ENCODE measurements at regions not wholly inside any gene's neighbourhood (a gene's known extent, or its start where the extent isn't known, plus 50 kb on each side); places are given as distances from the start of the nearest gene placed in this dataset.
"Not testable (repeated sequence)": the region's sequence is repeated elsewhere in the genome, so short reads cannot be mapped to it uniquely, and the experiment has no call there.

- no peaks in the 10 kb centered on the region for H3K9me3 ChIP-seq
- H3K27ac ChIP-seq (ENCODE audit: low read depth in 2 of 2, low read length in 1 of 2) = peak overlapping the region in 1 of 2 experiments; percentile 2; a peak in 2 of 4 replicates
- no peak overlapping the region for H3K4me2 ChIP-seq
- 53% methylated on average over 1 of the region's 1 CpG for WGBS (ENCODE audit: low lambda C conversion rate)
- TF ChIP-seq TCF12 (IDR thresholded peaks at IDR 0.05) (peak; percentile 57), FOXM1 (IDR thresholded peaks at IDR 0.05; ENCODE audit: low read depth) (no peak), PBX3 (IDR thresholded peaks at IDR 0.05) (peak; percentile 63)
- POLR2A ChIA-PET = no interaction called here
- H4K20me1 ChIP-seq (ENCODE audit: insufficient read depth) = no peaks in the 10 kb centered on the region
- H3K4me3 ChIP-seq (ENCODE audit: low read depth in 2 of 2, low read length in 1 of 2) = no peak overlapping the region
- no peaks in the 10 kb centered on the region for H3K9me2 ChIP-seq
- no peak overlapping the region for H3K9ac ChIP-seq
- CTCF ChIA-PET = no interaction called here
- no peaks in the 10 kb centered on the region for H3K79me2 ChIP-seq (ENCODE audit: insufficient read depth)
- H3F3A ChIP-seq (replicated peaks; ENCODE audit: insufficient read depth) = no peaks in the 10 kb centered on the region
- H3K27me3 ChIP-seq (ENCODE audit: insufficient read depth) = no peaks in the 10 kb centered on the region
- DNase-seq = no peak
- H2AFZ ChIP-seq (ENCODE audit: low read depth) = no peak overlapping the region
- peaks cover 0 to 25% of the 10 kb centered on the region in 2 experiments; a peak in 2 of 4 replicates for H3K4me1 ChIP-seq (ENCODE audit: control insufficient read depth in 1 of 2, insufficient read depth in 2 of 2, low read depth in 1 of 2, low read length in 1 of 2)
- no peaks in the 10 kb centered on the region for H3K36me3 ChIP-seq (replicated peaks in 1 of 2; ENCODE audit: control insufficient read depth in 1 of 2, insufficient read depth in 2 of 2, low read length in 1 of 2)
Measured at GRCh38 chr9:115850548-115851304, 302.9 kb upstream of the PAPPA start.

- no peak for TF ChIP-seq ELF1 (IDR thresholded peaks at IDR 0.05)
- peak; percentile 72 for TF ChIP-seq TEAD4 (IDR thresholded peaks at IDR 0.05; ENCODE audit: borderline replicate concordance, insufficient read depth)
- no peak for TF ChIP-seq MEF2A (IDR thresholded peaks at IDR 0.05; ENCODE audit: borderline replicate concordance, low read depth)
- no peak for TF ChIP-seq ZBTB33 (IDR thresholded peaks at IDR 0.05; ENCODE audit: borderline replicate concordance, low read depth)
- no peak for TF ChIP-seq MXI1 (IDR thresholded peaks at IDR 0.05; ENCODE audit: low read depth, low read length)
- TF ChIP-seq JUND (IDR thresholded peaks at IDR 0.05) = 0 out of 2 replicates have a peak, but pooled peaks have one; percentile 15
- TF ChIP-seq, protein P1, sequence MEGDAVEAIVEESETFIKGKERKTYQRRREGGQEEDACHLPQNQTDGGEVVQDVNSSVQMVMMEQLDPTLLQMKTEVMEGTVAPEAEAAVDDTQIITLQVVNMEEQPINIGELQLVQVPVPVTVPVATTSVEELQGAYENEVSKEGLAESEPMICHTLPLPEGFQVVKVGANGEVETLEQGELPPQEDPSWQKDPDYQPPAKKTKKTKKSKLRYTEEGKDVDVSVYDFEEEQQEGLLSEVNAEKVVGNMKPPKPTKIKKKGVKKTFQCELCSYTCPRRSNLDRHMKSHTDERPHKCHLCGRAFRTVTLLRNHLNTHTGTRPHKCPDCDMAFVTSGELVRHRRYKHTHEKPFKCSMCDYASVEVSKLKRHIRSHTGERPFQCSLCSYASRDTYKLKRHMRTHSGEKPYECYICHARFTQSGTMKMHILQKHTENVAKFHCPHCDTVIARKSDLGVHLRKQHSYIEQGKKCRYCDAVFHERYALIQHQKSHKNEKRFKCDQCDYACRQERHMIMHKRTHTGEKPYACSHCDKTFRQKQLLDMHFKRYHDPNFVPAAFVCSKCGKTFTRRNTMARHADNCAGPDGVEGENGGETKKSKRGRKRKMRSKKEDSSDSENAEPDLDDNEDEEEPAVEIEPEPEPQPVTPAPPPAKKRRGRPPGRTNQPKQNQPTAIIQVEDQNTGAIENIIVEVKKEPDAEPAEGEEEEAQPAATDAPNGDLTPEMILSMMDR (IDR thresholded peaks at IDR 0.05) = no peak
- no peak for TF ChIP-seq SIN3A (IDR thresholded peaks at IDR 0.05; ENCODE audit: borderline replicate concordance, low read depth, low read length)
- H3K9me2 ChIP-seq = no peaks in the 10 kb centered on the region
- H3K9me3 ChIP-seq = no peaks in the 10 kb centered on the region
- H3K79me2 ChIP-seq (ENCODE audit: insufficient read depth) = no peaks in the 10 kb centered on the region
- no peaks in the 10 kb centered on the region for H3K36me3 ChIP-seq (replicated peaks in 1 of 2; ENCODE audit: control insufficient read depth in 1 of 2, insufficient read depth in 2 of 2, low read length in 1 of 2)
- H2AFZ ChIP-seq (ENCODE audit: low read depth) = peak overlapping the region; percentile 43; the same call in 1 of the 2 replicates
- no peak for DNase-seq
- H3K4me3 ChIP-seq (ENCODE audit: low read depth in 2 of 2, low read length in 1 of 2) = no peak overlapping the region
- H3K4me1 ChIP-seq (ENCODE audit: control insufficient read depth in 1 of 2, insufficient read depth in 2 of 2, low read depth in 1 of 2, low read length in 1 of 2) = peaks cover 0 to 19% of the 10 kb centered on the region in 2 experiments; a peak in 2 of 4 replicates
- peaks cover 5% of the 10 kb centered on the region for H3F3A ChIP-seq (replicated peaks; ENCODE audit: insufficient read depth)
- no peak overlapping the region for H3K9ac ChIP-seq
- ChIA-PET CTCF (interaction anchor here (0.5 to 0.9 kb wide), 2 partner anchors 262 to 294 kb away, joined by 3 read pairs; no protein-coding TSS in a partner anchor), POLR2A (no interaction called here)
- no peak overlapping the region for H3K4me2 ChIP-seq
- H3K27ac ChIP-seq (ENCODE audit: low read depth in 2 of 2, low read length in 1 of 2) = no peak overlapping the region; a peak in 1 of 4 replicates
- no peaks in the 10 kb centered on the region for H4K20me1 ChIP-seq (ENCODE audit: insufficient read depth)
- no peaks in the 10 kb centered on the region for H3K27me3 ChIP-seq (ENCODE audit: insufficient read depth)
Measured at GRCh38 chr9:115855458-115856133, 298.0 kb upstream of the PAPPA start.

DNA sequence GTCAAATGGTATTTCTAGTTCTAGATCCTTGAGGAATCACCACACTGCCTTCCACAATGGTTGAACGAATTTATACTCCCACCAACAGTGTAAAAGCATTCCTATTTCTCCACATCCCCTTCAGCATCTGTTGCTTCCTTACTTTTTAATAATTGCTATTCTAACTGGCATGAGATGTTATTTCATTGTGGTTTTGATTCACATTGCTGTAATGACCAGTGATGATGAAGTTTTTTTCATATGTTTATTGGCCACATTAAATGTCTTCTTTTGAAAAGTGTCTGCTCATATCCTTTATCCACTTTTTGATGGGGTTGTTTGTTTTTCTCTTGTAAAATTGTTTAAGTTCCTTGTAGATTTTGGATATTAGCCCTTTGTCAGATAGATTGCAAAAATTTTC lies 295.2 kb upstream of the PAPPA start:
- H3K9me2 ChIP-seq; H3K9ac ChIP-seq; H3K36me3 ChIP-seq (replicated peaks in 1 of 2; ENCODE audit: control insufficient read depth in 1 of 2, insufficient read depth in 2 of 2, low read length in 1 of 2); CTCF ChIA-PET; H2AFZ ChIP-seq (ENCODE audit: low read depth); POLR2A ChIA-PET; H3K4me3 ChIP-seq (ENCODE audit: low read depth in 2 of 2, low read length in 1 of 2); H3K27ac ChIP-seq (ENCODE audit: low read depth in 2 of 2, low read length in 1 of 2); H3F3A ChIP-seq (replicated peaks; ENCODE audit: insufficient read depth); H3K27me3 ChIP-seq (ENCODE audit: insufficient read depth); H4K20me1 ChIP-seq (ENCODE audit: insufficient read depth); H3K4me2 ChIP-seq; H3K9me3 ChIP-seq; DNase-seq; H3K79me2 ChIP-seq (ENCODE audit: insufficient read depth): not testable (repeated sequence)
- H3K4me1 ChIP-seq (ENCODE audit: control insufficient read depth in 1 of 2, insufficient read depth in 2 of 2, low read depth in 1 of 2, low read length in 1 of 2) = peaks cover 0 to 15% of the 10 kb centered on the region in 2 experiments; a peak in 1 of 4 replicates
- WGBS (ENCODE audit: low lambda C conversion rate) = 7% methylated on average over 1 of the region's 1 CpG

Data from SK-N-SH (cell line).